K562 (cell line): ENCODE measurements at regions not wholly inside any gene's neighbourhood (a gene's known extent, or its start where the extent isn't known, plus 50 kb on each side); places are given as distances from the start of the nearest gene placed in this dataset.

ENCODE experiments used
- CREB5 ChIP-seq: fragments of 250-450 bp; sonication (Bioruptor Pico); IDR thresholded peaks from 2 replicates; pipeline ENCODE4 v1.5.0; 2020; ENCODE audit warnings: mild to moderate bottlenecking
- DEAF1 ChIP-seq: fragments of 450-650 bp; formaldehyde crosslinking; IDR thresholded peaks from 2 replicates; pipeline ENCODE4 v1.4.0; 2020; ENCODE audit warnings: mild to moderate bottlenecking, moderate library complexity
- KLF13 ChIP-seq: fragments of 450-650 bp; IDR thresholded peaks from 2 replicates; pipeline ENCODE4 v1.6.1; 2016; ENCODE audit warnings: missing genetic modification characterization, low read depth, mild to moderate bottlenecking, missing compliant biosample characterization, moderate library complexity, borderline replicate concordance
- NR2F6 ChIP-seq: fragments of 450-650 bp; formaldehyde crosslinking; IDR thresholded peaks from 2 replicates; pipeline ENCODE4 v1.4.0; 2020; ENCODE audit warnings: mild to moderate bottlenecking
- RBM25 ChIP-seq: fragments of 200-400 bp; formaldehyde crosslinking; IDR thresholded peaks from 2 replicates; pipeline ENCODE4 v1.6.1; 2018; ENCODE audit warnings: low read length, low read depth, moderate library complexity; ENCODE audit not compliant: severe bottlenecking
- TAF15 ChIP-seq: fragments of 200-400 bp; formaldehyde crosslinking; IDR thresholded peaks from 2 replicates; pipeline ENCODE4 v1.6.1; 2017; ENCODE audit warnings: mild to moderate bottlenecking, low read depth, low read length, moderate library complexity
- TOE1 ChIP-seq, 2 experiments: fragments of 450-650 bp in 1 of 2; sonication (generic) in 1 of 2; formaldehyde crosslinking in 1 of 2; IDR thresholded peaks; 2 replicates each; pipeline versions ENCODE4 v1.7.1 to v1.8.0; 2016 to 2022; ENCODE audit warnings: borderline replicate concordance in 2 of 2, mild to moderate bottlenecking in 2 of 2, antibody characterized with exemption in 1 of 2, inconsistent platforms in 1 of 2, low read depth in 1 of 2, missing genetic modification reagents in 1 of 2, moderate library complexity in 1 of 2
- TRIM24 ChIP-seq, 2 experiments: fragments of 450-650 bp; IDR thresholded peaks; 2 replicates each; pipeline ENCODE4 v1.6.1; 2016
- ZNF224 ChIP-seq: sonication (generic); formaldehyde crosslinking; IDR thresholded peaks from 2 replicates; pipeline ENCODE4 v1.8.0; 2022; ENCODE audit warnings: mild to moderate bottlenecking, missing genetic modification reagents
- ZNF395 ChIP-seq: fragments of 200-800 bp; sonication (Bioruptor generic); IDR thresholded peaks from 2 replicates; pipeline ENCODE4 v1.6.1; 2017; ENCODE audit warnings: missing genetic modification characterization, missing compliant biosample characterization
- ZNF780A ChIP-seq: fragments of 250-450 bp; sonication (Bioruptor Pico); IDR thresholded peaks from 2 replicates; pipeline ENCODE4 v1.5.0; 2021; ENCODE audit warnings: mild to moderate bottlenecking
- ZSCAN29 ChIP-seq: fragments of 450-650 bp; IDR thresholded peaks from 2 replicates; pipeline ENCODE4 v1.6.1; 2017

- TF ChIP-seq ZNF395 (CRISPR knock-in tag) (peak; percentile 99), ZSCAN29 (no peak), RBM25 (no peak), TRIM24 (IDR thresholded peaks at IDR 0.05) (peak; percentile 99), TOE1 (IDR thresholded peaks at IDR 0.05; ENCODE audit: borderline replicate concordance) (peak; percentile 93), TOE1 (CRISPR knock-in tag; IDR thresholded peaks at IDR 0.05; ENCODE audit: borderline replicate concordance, low read depth) (peak; percentile 94), KLF13 (tag) (peak; percentile 76), TAF15 (no peak), CREB5 (CRISPR knock-in tag) (no peak), ZNF224 (no peak), DEAF1 (CRISPR knock-in tag) (no peak), NR2F6 (CRISPR knock-in tag) (peak; percentile 92), ZNF780A (CRISPR knock-in tag) (no peak)
These were observed 99.9 kb upstream of the PITX1 start (continued) for GRCh38 chr5:135133698-135134515.
